ENCODE measurements at regions not wholly inside any gene's neighbourhood (a gene's known extent, or its start where the extent isn't known, plus 50 kb on each side); places are given as distances from the start of the nearest gene placed in this dataset.

GRCh38 chr9:96022445-96023051 lies 147.1 kb downstream of the ERCC6L2 start:
- no peaks in the 10 kb centered on the region for H3K9me1 ChIP-seq (ENCODE audit: control insufficient read depth, extremely low read depth, insufficient read depth, low read length)
- no peak for TF ChIP-seq EZH2 (IDR thresholded peaks at IDR 0.05; ENCODE audit: low read length)
- TF ChIP-seq CTCF (optimal IDR thresholded peaks at IDR 0.05 in 1 of 3, IDR thresholded peaks at IDR 0.05 in 1 of 3, conservative IDR thresholded peaks at IDR 0.05 in 1 of 3; ENCODE audit: extremely low read depth in 1 of 3, insufficient read depth in 2 of 3, low read length in 3 of 3): no peak
- FAIRE-seq (no peak), DNase-seq (ENCODE audit: low read depth, low spot score) (no peak)
- H3K9ac ChIP-seq (ENCODE audit: control insufficient read depth, extremely low read depth, insufficient read depth, low read length): no peak overlapping the region
- peaks cover 68% of the 10 kb centered on the region for H3K27me3 ChIP-seq (ENCODE audit: control insufficient read depth, extremely low read depth, insufficient read depth, low read length)
- no peaks in the 10 kb centered on the region for H3K9me3 ChIP-seq (ENCODE audit: control insufficient read depth, low read depth, low read length)
- peaks cover 3% of the 10 kb centered on the region for H3K4me1 ChIP-seq (ENCODE audit: control insufficient read depth, extremely low read depth, insufficient read depth, low read length)
- no peak overlapping the region for H2AFZ ChIP-seq (ENCODE audit: control insufficient read depth, low read length)
- dilution Hi-C loops (cut with MboI; ENCODE audit: extremely low pct_ligation_motif_present, low sequenced_read_pairs): no loop called here
- H3K4me2 ChIP-seq (ENCODE audit: control insufficient read depth, extremely low read depth, insufficient read depth, low read depth, low read length): no peak overlapping the region
- H3K27ac ChIP-seq (ENCODE audit: control insufficient read depth, insufficient read depth, low read length): no peak overlapping the region
- no peaks in the 10 kb centered on the region for H4K20me1 ChIP-seq (ENCODE audit: control insufficient read depth, extremely low read depth, insufficient read depth, low read length)
- H3K36me3 ChIP-seq (ENCODE audit: control insufficient read depth in 2 of 2, extremely low read depth in 1 of 2, insufficient read depth in 2 of 2, low read length in 2 of 2): no peaks in the 10 kb centered on the region
- H3K79me2 ChIP-seq (ENCODE audit: control insufficient read depth, insufficient read depth, low read length): no peaks in the 10 kb centered on the region
- H3K4me3 ChIP-seq (ENCODE audit: control insufficient read depth in 2 of 3, extremely low read depth in 1 of 3, insufficient read depth in 2 of 3, low read depth in 1 of 3, low read length in 3 of 3): no peak overlapping the region

- no peak overlapping the region for H3K27ac ChIP-seq (ENCODE audit: control insufficient read depth, insufficient read depth, low read length)
- peak overlapping the region; percentile 76 for H3K4me2 ChIP-seq (ENCODE audit: control insufficient read depth, extremely low read depth, insufficient read depth, low read depth, low read length)
- dilution Hi-C loops (cut with MboI; ENCODE audit: extremely low pct_ligation_motif_present, low sequenced_read_pairs): no loop called here
Measured at GRCh38 chr9:96021551-96022444, 146.3 kb downstream of the ERCC6L2 start.

More at GRCh38 chr9:96021551-96022444, 146.3 kb downstream of the ERCC6L2 start:
- H3K4me3 ChIP-seq (ENCODE audit: control insufficient read depth in 2 of 3, extremely low read depth in 1 of 3, insufficient read depth in 2 of 3, low read depth in 1 of 3, low read length in 3 of 3): peak overlapping the region; percentile 10 to 61 (median 47)
- no peak for FAIRE-seq
- DNase-seq (ENCODE audit: low read depth, low spot score): no peak
- H3K27me3 ChIP-seq (ENCODE audit: control insufficient read depth, extremely low read depth, insufficient read depth, low read length): peaks cover 61% of the 10 kb centered on the region
- no peaks in the 10 kb centered on the region for H3K79me2 ChIP-seq (ENCODE audit: control insufficient read depth, insufficient read depth, low read length)
- H3K36me3 ChIP-seq (ENCODE audit: control insufficient read depth in 2 of 2, extremely low read depth in 1 of 2, insufficient read depth in 2 of 2, low read length in 2 of 2): no peaks in the 10 kb centered on the region
- H3K9me3 ChIP-seq (ENCODE audit: control insufficient read depth, low read depth, low read length): no peaks in the 10 kb centered on the region
- H3K9ac ChIP-seq (ENCODE audit: control insufficient read depth, extremely low read depth, insufficient read depth, low read length): no peak overlapping the region
- TF ChIP-seq CTCF (optimal IDR thresholded peaks at IDR 0.05 in 1 of 3, IDR thresholded peaks at IDR 0.05 in 1 of 3, conservative IDR thresholded peaks at IDR 0.05 in 1 of 3; ENCODE audit: extremely low read depth in 1 of 3, insufficient read depth in 2 of 3, low read length in 3 of 3) (no peak), EZH2 (IDR thresholded peaks at IDR 0.05; ENCODE audit: low read length) (peak; percentile 97)
- H3K4me1 ChIP-seq (ENCODE audit: control insufficient read depth, extremely low read depth, insufficient read depth, low read length): peaks cover 3% of the 10 kb centered on the region
- no peaks in the 10 kb centered on the region for H4K20me1 ChIP-seq (ENCODE audit: control insufficient read depth, extremely low read depth, insufficient read depth, low read length)
- no peak overlapping the region for H2AFZ ChIP-seq (ENCODE audit: control insufficient read depth, low read length)
- no peaks in the 10 kb centered on the region for H3K9me1 ChIP-seq (ENCODE audit: control insufficient read depth, extremely low read depth, insufficient read depth, low read length)

All from keratinocyte (primary cell).